SH-SY5Y (cell line): ENCODE measurements at regions not wholly inside any gene's neighbourhood (a gene's known extent, or its start where the extent isn't known, plus 50 kb on each side); places are given as distances from the start of the nearest gene placed in this dataset.

Experiments used
- GATA2 ChIP-seq: IDR thresholded peaks from 2 replicates; pipeline ENCODE4 v1.6.1; 2011; ENCODE audit warnings: mild to moderate bottlenecking, low read depth, low read length
- GATA3 ChIP-seq: IDR thresholded peaks from 2 replicates; pipeline ENCODE4 v1.6.1; 2011; ENCODE audit warnings: low read depth, mild to moderate bottlenecking, low read length, moderate library complexity

DNA sequence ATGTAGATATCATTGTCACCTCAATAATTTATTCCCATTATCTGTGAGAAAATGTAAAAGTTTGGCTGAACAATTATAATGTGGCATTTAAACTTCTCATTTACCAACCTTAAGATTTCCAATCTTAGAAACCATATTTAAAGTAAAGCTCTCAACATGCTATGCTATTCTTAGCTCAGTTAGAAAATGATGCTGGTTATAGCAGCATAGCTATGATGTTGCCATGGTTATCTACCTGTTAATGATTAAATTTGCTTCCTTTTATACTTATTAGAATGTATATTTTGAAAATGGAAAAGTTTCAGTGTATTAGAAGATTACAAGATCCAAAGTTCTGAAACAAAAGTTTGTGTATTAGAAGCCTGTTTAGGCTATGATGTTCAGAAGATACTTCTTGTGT is 110.1 kb downstream of the GPR63 start:
- TF ChIP-seq GATA2 (no peak), GATA3 (no peak)
